Tibial nerve (tissue), 4 donors: ENCODE measurements at regions not wholly inside any gene's neighbourhood (a gene's known extent, or its start where the extent isn't known, plus 50 kb on each side); places are given as distances from the start of the nearest gene placed in this dataset.

ENCODE experiments used
- DNase-seq, 2 donors: peaks; one replicate each; pipeline ENCODE4 v3.0.0-alpha.2; 2019; ENCODE audit warnings: low spot score in 2 of 2
- H3K27ac ChIP-seq, 4 donors: fragments of 200-600 bp; sonication (generic) in 3 of 4; one replicate each; pipeline ENCODE4 v1.5.1; 2017 to 2019; ENCODE audit warnings: mild to moderate bottlenecking in 1 of 4
- H3K27me3 ChIP-seq, 2 donors: fragments of 200-600 bp; sonication (generic) in 1 of 2; one replicate each; pipeline versions ENCODE4 v1.5.1 to v1.6.0; 2017 to 2019
- H3K36me3 ChIP-seq, 3 donors: fragments of 200-600 bp; sonication (generic); one replicate each; pipeline ENCODE4 v1.5.1; 2018 to 2019
- H3K4me1 ChIP-seq, 4 donors: fragments of 200-600 bp; sonication (generic) in 3 of 4; one replicate each; pipeline ENCODE4 v1.5.1; 2017 to 2019
- H3K4me3 ChIP-seq, 4 donors: fragments of 200-600 bp; sonication (generic) in 3 of 4; one replicate each; pipeline ENCODE4 v1.5.1; 2017 to 2019; ENCODE audit warnings: mild to moderate bottlenecking in 1 of 4, moderate library complexity in 1 of 4
- H3K9me3 ChIP-seq, 4 donors: fragments of 200-600 bp; sonication (generic) in 3 of 4; one replicate each; pipeline ENCODE4 v1.5.1; 2017 to 2019
- EP300 ChIP-seq, 2 donors: sonication (generic); formaldehyde crosslinking; IDR thresholded peaks; one replicate each; pipeline ENCODE4 v1.6.1; 2017; ENCODE audit warnings: antibody characterized with exemption in 2 of 2, mild to moderate bottlenecking in 1 of 2
- POLR2A ChIP-seq, 2 donors: fragments of 450-650 bp; IDR thresholded peaks; one replicate each; pipeline ENCODE4 v1.6.1; 2017; ENCODE audit warnings: antibody characterized with exemption in 2 of 2, mild to moderate bottlenecking in 2 of 2, moderate library complexity in 2 of 2
- WGBS, 2 donors: methylation state at CpG; one replicate each; pipeline ENCODE4 v1.1.5; 2018; 5-methylcytosine and 5-hydroxymethylcytosine counted together
- TF ChIP-seq, protein P1 (sequence below), 5 experiments: fragments of 200-600 bp in 3 of 5; fragments of 450-650 bp in 2 of 5; sonication (generic) in 3 of 5; IDR thresholded peaks; one replicate each; pipeline ENCODE4 v1.5.1; 2016 to 2019; ENCODE audit warnings: antibody characterized with exemption in 5 of 5, mild to moderate bottlenecking in 3 of 5, moderate library complexity in 2 of 5

GRCh38 chr12:5309654-5310053, 122.3 kb upstream of the NTF3 start:
- H3K27me3 ChIP-seq, result no peaks in the 10 kb centered on the region
- H3K4me3 ChIP-seq, result no peak overlapping the region
- TF ChIP-seq POLR2A (IDR thresholded peaks at IDR 0.05) (no peak), EP300 (IDR thresholded peaks at IDR 0.05) (no peak)
- TF ChIP-seq, protein P1, sequence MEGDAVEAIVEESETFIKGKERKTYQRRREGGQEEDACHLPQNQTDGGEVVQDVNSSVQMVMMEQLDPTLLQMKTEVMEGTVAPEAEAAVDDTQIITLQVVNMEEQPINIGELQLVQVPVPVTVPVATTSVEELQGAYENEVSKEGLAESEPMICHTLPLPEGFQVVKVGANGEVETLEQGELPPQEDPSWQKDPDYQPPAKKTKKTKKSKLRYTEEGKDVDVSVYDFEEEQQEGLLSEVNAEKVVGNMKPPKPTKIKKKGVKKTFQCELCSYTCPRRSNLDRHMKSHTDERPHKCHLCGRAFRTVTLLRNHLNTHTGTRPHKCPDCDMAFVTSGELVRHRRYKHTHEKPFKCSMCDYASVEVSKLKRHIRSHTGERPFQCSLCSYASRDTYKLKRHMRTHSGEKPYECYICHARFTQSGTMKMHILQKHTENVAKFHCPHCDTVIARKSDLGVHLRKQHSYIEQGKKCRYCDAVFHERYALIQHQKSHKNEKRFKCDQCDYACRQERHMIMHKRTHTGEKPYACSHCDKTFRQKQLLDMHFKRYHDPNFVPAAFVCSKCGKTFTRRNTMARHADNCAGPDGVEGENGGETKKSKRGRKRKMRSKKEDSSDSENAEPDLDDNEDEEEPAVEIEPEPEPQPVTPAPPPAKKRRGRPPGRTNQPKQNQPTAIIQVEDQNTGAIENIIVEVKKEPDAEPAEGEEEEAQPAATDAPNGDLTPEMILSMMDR (IDR thresholded peaks at IDR 0.05), result no peak
- peaks cover 0 to 5% (median 0%) of the 10 kb centered on the region in 4 donors for H3K9me3 ChIP-seq
- no peak overlapping the region for H3K27ac ChIP-seq
- DNase-seq, result no peak
- H3K4me1 ChIP-seq, result no peaks in the 10 kb centered on the region
- 45 to 67% methylated on average over 8 of the region's 8 CpGs for WGBS, 2 donors
- no peaks in the 10 kb centered on the region for H3K36me3 ChIP-seq

GRCh38 chr12:5310151-5310550, 121.8 kb upstream of the NTF3 start:
- Histone ChIP-seq H3K9me3 (peaks cover 0 to 10% (median 0%) of the 10 kb centered on the region in 4 donors), H3K4me3 (no peak overlapping the region), H3K27ac (no peak overlapping the region), H3K36me3 (no peaks in the 10 kb centered on the region), H3K4me1 (no peaks in the 10 kb centered on the region), H3K27me3 (no peaks in the 10 kb centered on the region)
- DNase-seq, result no peak
- TF ChIP-seq EP300 (IDR thresholded peaks at IDR 0.05) (no peak), POLR2A (IDR thresholded peaks at IDR 0.05) (no peak)
- TF ChIP-seq, protein P1 (IDR thresholded peaks at IDR 0.05), result no peak
- 83 to 93% methylated on average over 1 of the region's 1 CpG for WGBS, 2 donors

DNA sequence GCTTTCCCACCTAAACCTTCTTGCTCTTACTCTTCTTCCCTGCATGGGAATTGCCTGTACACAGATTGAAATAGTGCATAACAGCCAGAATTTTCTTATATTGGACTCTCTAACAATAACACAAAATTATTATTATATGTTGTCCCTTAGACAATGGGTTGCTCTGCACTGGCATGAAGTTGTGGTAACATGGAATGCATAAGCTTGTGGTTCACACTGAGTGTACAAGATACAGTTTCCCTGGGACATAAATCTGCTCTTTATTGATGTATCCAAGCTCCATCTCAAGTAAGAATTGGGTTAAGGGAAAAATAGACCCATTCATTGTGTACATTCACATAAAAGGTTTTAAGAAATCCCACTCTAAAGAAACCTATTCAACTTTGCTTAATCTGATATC, 114.4 kb upstream of the NTF3 start:
- no peak for DNase-seq
- peaks cover 0 to 24% (median 0%) of the 10 kb centered on the region in 4 donors for H3K9me3 ChIP-seq
- TF ChIP-seq EP300 (IDR thresholded peaks at IDR 0.05) (no peak), POLR2A (IDR thresholded peaks at IDR 0.05) (no peak)
- TF ChIP-seq, protein P1 (IDR thresholded peaks at IDR 0.05), result no peak
- H3K4me3 ChIP-seq, result no peak overlapping the region
- no peaks in the 10 kb centered on the region for H3K27me3 ChIP-seq
- H3K27ac ChIP-seq, result no peak overlapping the region
- H3K4me1 ChIP-seq, result no peaks in the 10 kb centered on the region
- H3K36me3 ChIP-seq, result no peaks in the 10 kb centered on the region

DNA sequence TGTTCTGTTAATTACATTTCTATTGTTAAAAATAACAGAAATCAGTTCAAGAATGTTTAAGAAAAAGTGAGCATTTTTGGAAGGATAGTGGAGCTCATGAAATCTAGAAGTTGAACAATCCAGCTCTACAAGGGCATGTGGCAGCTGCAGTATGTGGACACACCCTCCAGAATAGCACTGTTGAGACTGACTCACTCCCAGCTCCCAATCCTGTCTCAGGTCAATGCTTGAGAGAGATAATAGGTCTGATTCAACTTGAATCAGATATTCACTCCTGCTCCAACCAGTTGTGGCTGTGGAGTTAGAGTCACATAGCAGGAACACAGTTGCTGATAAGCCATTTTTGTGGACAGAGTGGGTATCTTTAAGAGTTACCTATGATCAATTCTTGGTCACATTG, 113.0 kb upstream of the NTF3 start:
- Histone ChIP-seq H3K9me3 (peaks cover 0 to 28% (median 0%) of the 10 kb centered on the region in 4 donors), H3K4me3 (no peak overlapping the region), H3K36me3 (no peaks in the 10 kb centered on the region), H3K27ac (no peak overlapping the region), H3K27me3 (no peaks in the 10 kb centered on the region), H3K4me1 (no peaks in the 10 kb centered on the region)
- no peak for DNase-seq
- TF ChIP-seq, protein P1 (IDR thresholded peaks at IDR 0.05), result no peak
- no peak for TF ChIP-seq EP300 (IDR thresholded peaks at IDR 0.05)
- no peak for TF ChIP-seq POLR2A (IDR thresholded peaks at IDR 0.05)

DNA sequence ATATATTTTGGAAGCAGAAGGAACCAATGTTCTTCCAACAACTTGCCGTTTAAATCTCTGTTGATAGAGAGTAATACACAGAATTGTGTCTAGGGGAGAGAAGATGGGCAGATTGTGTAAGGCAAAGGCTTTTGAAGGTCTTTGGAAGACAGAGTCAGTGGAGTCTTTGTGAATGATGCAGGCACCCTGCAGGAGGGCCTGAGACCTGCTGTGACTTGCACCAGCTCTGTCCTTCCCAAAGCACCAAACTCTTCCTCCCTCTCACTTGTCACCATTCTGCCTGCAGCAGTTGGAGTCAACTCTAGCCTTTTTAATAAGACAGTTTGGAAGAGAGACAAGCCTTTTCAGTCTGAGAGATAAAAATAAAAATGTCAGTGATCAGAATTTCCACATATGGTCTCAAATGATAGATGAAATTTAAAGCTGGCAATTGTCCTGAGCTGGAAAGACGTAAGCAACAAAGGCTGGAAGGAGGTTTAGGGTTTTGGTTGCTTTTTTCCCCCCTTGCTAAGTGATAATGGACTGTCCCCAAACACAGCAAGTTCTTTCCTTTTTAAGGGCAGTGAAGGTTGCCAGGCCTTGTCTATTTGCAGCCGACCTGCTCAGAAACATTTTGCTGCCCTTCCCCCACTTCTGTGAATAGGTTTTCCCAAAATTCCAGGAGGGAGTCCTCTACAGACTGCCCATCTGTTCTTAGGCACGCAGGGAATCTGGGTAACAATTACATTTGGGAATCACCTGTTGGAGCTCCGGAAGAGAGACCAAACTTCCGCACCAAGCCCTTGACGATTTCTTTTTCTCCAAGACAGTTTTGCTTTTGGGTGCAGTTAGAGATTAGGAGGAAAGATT, 103.0 kb upstream of the NTF3 start:
- H3K9me3 ChIP-seq, result no peaks in the 10 kb centered on the region
- 72 to 73% methylated on average over 7 of the region's 7 CpGs for whole genome bisulfite sequencing, 2 donors
- H3K4me3 ChIP-seq, result no peak overlapping the region
- DNase-seq, result no peak
- H3K27me3 ChIP-seq, result no peaks in the 10 kb centered on the region
- no peaks in the 10 kb centered on the region for H3K36me3 ChIP-seq
- no peak for TF ChIP-seq POLR2A (IDR thresholded peaks at IDR 0.05)
- TF ChIP-seq, protein P1 (IDR thresholded peaks at IDR 0.05), result no peak
- TF ChIP-seq EP300 (IDR thresholded peaks at IDR 0.05), result no peak
- H3K4me1 ChIP-seq, result no peaks in the 10 kb centered on the region
- no peak overlapping the region for H3K27ac ChIP-seq
